ENCODE measurements at regions not wholly inside any gene's neighbourhood (a gene's known extent, or its start where the extent isn't known, plus 50 kb on each side); places are given as distances from the start of the nearest gene placed in this dataset.

DNA sequence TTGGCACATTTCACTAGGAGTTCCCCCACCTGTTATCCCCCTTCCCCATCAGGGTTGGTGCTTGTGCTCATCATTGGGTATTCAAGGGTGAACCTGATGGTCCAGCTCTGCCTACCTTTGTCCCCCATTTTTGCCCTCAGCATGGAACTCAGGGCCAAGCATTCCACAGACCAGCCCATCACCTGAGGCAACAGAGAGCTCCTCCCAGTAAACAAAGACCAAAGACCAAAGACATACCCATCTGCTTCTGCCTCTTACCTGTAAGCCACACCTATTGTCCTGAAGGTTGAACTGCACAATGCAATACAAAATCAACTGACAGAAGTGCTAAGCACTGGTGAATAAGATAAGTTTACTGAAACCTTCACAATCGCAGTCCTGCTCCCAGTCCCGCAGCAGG lies 237.5 kb downstream of the PAPSS1 start:
- TF ChIP-seq, protein P1, sequence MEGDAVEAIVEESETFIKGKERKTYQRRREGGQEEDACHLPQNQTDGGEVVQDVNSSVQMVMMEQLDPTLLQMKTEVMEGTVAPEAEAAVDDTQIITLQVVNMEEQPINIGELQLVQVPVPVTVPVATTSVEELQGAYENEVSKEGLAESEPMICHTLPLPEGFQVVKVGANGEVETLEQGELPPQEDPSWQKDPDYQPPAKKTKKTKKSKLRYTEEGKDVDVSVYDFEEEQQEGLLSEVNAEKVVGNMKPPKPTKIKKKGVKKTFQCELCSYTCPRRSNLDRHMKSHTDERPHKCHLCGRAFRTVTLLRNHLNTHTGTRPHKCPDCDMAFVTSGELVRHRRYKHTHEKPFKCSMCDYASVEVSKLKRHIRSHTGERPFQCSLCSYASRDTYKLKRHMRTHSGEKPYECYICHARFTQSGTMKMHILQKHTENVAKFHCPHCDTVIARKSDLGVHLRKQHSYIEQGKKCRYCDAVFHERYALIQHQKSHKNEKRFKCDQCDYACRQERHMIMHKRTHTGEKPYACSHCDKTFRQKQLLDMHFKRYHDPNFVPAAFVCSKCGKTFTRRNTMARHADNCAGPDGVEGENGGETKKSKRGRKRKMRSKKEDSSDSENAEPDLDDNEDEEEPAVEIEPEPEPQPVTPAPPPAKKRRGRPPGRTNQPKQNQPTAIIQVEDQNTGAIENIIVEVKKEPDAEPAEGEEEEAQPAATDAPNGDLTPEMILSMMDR (IDR thresholded peaks at IDR 0.05), result no peak
- TF ChIP-seq POLR2A (IDR thresholded peaks at IDR 0.05) (no peak), EP300 (IDR thresholded peaks at IDR 0.05) (no peak)
